DMS53 (cell line): ENCODE measurements at regions not wholly inside any gene's neighbourhood (a gene's known extent, or its start where the extent isn't known, plus 50 kb on each side); places are given as distances from the start of the nearest gene placed in this dataset.
"Not testable (repeated sequence)": the region's sequence is repeated elsewhere in the genome, so short reads cannot be mapped to it uniquely, and the experiment has no call there.

Experiments used
- DNase-seq: peaks from one replicate; lab custom pipeline; 2025; lab: John Stamatoyannopoulos, UW

- DNase-seq, result no peak
Measured at GRCh38 chr22:33971561-33971961, 51.3 kb upstream of the LARGE1 start.

DNA sequence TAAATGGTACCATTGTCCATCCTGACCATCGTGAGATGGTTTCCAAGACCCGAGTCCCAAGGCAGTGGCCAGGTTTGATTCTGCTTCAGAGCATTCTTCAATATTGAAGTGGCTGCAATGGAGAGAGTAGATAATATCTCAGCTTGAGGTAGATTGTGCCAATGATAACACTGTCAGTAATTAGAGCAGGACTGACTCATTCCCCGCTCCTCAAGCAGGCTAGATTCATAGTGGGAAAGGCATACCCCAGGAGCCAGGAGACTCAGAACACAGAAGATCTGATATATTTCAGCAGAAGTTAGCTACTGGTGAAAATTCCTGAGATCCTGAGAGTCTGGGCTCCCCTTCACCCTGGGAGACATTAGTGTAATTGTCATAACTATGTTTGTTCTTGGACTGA lies 55.6 kb upstream of the LARGE1 start:
- no peak for DNase-seq

- DNase-seq, result no peak
Measured at GRCh38 chr22:33983558-33983957, 63.3 kb upstream of the LARGE1 start.

- DNase-seq, result no peak
Measured at GRCh38 chr22:33984211-33984610, 63.9 kb upstream of the LARGE1 start.

DNA sequence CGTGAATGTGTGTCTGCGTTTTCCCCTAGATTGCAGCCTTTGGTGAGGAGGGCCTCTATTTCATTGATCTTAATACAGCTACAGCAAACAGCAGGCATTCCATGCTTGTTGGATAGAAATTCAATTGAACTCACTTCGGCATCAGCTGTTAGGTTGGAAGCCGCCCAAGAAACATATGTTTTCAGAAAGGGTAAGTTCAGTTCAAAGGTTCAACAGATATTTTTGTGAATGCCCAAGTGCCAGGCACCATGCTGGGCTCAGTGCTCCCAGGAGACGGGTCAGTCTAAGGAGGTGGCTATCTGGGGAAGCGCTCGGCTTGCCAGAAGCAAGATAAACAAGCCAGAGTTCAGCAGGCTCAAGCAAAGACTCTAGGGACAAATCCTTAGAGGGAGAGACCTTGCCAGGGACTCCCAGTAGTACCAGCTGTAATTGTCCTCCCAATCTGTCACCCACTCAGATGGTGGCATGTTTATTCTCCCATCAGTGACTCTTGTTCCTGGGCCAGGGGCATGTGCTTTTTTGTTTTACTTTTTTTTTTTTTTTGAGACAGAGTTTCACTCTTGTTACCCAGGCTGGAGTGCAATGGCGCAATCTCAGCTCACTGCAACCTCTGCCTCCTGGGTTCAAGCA lies 64.5 kb upstream of the LARGE1 start:
- DNase-seq, result no peak

DNA sequence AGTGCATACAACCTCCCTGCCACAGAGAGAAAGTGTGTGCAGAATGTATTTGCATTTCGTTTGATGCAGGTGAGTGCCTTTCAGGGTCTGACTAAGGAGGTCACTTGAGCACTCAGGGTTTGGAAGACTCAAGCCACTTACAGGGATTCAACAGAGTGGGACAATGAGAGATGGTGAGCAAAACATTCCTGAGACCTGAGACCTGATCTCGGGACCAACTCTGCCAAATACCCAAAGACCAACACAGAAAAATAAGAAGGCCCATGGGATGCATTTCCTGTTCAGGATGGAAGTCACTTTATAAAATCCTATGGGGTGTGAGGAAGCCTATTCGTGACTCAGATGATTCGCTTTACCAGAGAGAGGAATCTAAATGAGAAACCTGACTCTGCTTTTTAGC lies 65.2 kb upstream of the LARGE1 start:
- DNase-seq, result no peak

DNA sequence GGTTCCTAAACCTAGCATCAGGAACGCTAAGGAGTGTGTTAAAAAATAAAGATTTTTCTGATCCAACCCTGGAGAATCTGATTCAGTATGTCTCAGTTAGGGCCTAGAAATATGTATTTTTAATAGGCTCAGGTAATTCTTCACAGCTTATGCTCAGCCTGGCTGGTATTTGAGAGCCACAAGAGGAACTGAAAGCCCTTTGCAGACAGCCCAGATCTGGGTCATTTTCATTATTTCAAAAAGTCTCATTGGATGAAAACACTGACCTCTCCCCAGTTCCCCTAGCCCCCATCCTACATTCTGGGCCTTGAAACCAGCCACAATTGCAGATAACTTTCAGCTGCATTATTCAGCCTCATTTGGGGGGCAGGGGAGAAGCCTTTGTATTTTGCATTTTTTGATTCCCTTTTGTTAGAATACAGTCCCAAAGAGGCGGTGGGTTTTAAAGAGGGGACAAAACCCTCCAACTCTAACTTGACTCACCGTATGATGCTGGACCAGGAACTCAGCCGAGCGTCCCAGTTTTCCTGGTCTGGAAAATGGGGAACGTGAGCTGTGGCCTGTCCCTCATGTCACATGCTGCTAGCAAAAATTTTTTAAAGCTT lies 66.0 kb upstream of the LARGE1 start:
- no peak for DNase-seq

- DNase-seq, result no peak
Measured at GRCh38 chr22:33986954-33987353, 66.7 kb upstream of the LARGE1 start.

DNA sequence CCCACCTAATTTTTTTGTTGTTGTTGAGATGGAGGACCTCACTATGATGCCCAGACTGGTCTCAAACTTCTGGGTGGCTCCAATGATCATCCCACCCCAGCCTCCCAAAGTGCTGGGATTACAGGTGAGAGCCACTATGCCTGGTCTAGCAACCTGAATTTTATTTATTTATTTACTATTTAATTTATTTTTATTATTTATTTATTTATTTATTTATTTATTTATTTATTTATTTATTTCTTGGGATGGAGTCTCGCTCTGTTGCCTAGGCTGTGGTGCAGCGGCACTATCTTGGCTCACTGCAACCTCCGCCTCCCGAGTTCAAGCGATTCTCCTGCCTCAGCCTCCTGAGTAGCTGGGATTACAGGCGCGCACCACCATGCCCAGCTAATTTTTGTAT lies 69.0 kb upstream of the LARGE1 start:
- DNase-seq, result not testable (repeated sequence)

DNA sequence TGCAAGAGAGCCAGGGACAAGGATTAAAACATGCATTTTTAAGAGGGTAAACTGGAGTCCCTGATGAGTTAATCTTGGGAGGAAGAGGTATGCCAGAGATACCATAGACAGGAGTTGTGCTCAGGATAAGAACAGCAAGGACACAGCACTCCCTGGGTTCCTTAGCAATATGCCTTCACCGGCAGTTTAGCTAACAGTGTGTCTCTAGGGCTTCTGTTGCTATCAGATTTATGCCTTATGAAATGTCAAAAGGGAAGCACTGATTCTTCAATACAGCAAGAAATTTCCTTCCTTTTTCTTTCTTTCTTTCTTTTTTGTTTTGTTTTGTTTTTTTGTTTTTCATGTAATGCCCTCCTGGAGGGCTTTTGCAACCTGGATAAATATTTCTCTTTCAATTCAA lies 71.3 kb upstream of the LARGE1 start:
- no peak for DNase-seq

GRCh38 chr22:33996824-33997223 lies 76.5 kb upstream of the LARGE1 start:
- DNase-seq, result no peak

- DNase-seq, result no peak
Measured at GRCh38 chr22:34000879-34001526, 80.7 kb upstream of the LARGE1 start.

GRCh38 chr22:34001701-34002466 lies 81.6 kb upstream of the LARGE1 start:
- DNase-seq, result no peak

- DNase-seq, result no peak
Measured at GRCh38 chr22:34004058-34004457, 83.8 kb upstream of the LARGE1 start.

DNA sequence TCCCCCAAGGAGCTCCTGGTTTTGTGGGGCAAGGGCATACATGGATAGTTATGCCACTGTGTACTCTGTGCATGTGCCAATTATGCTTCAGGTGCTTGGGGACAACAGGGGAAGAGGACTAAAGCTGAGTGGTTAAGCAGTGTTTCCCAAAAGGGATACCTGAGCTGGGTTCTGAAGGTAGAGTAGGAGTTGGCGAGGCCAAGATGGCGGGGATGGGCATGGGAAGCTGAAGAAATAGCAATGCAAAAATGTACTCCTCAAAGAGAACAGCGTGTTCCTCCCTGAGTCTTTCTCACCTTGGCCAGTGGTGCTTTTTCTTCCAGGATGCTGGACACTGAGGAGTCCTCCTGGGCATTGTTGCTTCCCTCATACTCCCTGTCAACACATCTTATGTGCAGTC lies 90.0 kb upstream of the LARGE1 start:
- DNase-seq, result no peak

DNA sequence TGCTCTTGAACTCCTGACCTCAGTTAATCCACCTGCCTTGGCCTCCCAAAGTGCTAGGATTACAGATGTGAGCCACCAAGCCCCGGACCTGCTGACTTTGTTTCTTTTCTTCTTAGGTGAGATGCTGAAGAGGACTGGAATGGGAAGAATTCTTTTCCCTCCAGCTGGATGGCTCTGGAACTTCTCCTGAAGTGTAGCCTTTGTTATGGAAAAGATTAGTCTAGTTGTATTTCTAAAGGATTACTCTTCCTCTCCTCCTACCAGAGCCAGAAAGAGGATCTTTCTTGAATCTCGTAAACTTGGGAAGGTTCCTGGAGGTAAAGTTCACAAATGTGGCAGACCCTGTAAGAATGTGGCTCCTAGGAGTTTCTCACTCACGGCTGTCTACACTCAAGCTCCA lies 95.4 kb upstream of the LARGE1 start:
- no peak for DNase-seq

DNA sequence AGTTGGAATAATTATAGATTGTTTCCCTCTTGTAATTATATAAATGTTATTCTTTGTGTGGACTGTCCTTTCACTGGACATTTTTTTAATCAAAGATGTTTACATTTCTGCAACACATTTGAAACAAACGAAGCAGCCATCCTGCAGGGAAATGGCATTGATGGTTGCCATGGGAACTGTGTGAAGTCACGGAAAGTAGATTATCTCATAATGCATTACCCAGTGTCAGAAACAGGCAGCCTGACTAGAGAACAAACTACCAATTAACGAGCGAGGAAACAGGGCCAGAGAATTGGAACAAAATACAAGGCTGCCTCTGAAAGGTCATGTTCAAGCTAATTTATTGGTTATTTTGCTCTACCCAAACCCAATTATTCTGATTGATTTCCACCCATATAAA lies 96.9 kb upstream of the LARGE1 start:
- no peak for DNase-seq

DNA sequence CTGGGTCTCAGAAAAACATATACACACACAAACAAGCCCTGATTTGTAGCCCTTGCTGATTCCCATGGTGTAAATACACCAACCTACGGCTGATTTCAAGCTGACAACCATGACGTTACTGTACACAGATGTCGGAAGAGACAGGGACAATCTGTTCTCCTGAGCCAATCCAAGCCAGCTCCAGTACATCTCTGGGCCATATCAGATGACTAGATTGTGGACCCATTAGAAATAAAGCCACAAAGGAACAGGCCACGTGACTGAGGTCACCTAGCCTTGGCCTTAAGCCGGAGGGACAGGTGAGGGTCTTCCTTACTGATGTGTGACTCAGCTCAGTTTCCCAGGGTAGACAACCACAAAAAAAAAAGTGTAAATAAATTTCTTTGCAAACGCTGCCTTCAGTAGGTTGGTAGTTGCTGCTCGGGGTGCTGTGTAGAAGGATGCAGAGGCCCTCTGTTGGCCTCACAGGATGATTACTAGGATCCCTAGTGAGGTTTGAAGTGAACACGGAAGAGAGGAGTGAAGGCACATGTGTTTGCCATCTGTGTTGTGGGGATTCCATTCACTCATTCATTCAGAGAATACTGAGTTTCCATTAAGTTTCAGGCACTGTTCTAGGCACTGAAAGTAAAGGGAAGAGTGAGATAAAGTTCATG lies 99.0 kb upstream of the LARGE1 start:
- no peak for DNase-seq

DNA sequence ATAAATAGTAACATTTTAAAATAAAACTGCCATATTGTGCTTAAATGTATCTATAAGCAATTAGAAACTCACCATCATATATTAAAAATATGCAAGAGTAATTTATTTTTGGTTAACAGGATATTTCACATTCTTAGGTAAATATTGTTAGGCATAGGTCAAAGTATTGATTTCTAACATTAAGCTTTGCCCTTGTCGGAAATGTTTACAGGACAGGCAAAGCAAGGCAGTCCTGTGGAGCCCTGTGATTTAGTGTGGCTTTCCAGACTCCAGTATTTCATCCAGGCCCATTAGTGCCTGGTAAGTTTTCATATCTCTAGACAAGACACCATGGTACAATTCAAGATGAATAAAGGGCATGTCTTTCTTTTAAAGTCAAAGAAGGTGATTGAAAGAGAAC lies 114.9 kb upstream of the LARGE1 start:
- no peak for DNase-seq

DNA sequence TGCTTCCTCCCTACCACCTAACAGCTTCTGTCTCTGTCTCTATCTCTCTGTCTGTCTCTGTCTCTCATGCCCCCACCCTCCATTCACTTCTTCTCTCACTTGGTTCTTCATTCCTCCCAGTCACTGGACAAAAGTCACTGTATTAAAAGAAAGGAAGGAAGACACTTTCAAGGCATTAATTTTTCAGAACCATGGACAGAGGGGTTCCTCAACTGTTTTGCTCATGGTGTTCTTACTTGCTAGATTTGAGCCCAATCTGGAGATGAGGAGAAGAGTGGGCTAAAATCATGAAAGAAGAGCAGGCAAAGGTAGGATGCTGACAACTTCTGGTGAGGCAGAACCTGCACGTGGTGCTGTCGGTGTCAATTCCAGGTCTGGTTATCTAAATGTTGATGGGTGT lies 116.7 kb upstream of the LARGE1 start:
- DNase-seq, result no peak

GRCh38 chr22:34038801-34039555 lies 118.7 kb upstream of the LARGE1 start:
- no peak for DNase-seq

DNA sequence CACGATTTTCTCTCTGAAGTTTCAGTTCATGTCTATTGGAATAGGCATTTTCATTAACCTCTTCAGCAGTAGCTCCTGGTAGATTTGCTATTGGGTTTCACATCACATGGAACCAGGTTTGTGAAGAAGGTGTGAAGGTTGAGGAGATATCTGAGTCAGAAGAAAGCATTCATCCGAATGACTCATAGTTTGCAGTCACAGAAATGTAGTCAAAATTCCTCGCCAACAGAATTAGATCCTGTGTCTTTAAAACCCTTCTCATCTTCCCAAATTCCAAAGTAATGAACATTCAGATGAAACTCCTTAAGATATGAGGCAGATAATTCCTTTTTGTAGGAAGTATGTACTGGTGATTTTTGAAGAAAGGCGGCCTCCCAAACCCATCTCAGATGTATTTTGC lies 125.0 kb upstream of the LARGE1 start:
- no peak for DNase-seq
